Endothelial cell of umbilical vein (primary cell): ENCODE measurements at regions not wholly inside any gene's neighbourhood (a gene's known extent, or its start where the extent isn't known, plus 50 kb on each side); places are given as distances from the start of the nearest gene placed in this dataset.

ENCODE experiments used
- BruUV-seq: library from RNA; stranded (reverse); fragments of 400-500 nt; replicated peaks from 2 replicates; lab custom pipeline; 2021; lab: Mats Ljungman, UMichigan
- CTCF ChIA-PET: fragments of 300-600, 350-600 bp; sonication (Branson Sonifier 250); formaldehyde crosslinking; loops from one replicate; lab custom pipeline; 2021; ENCODE audit warnings: antibody characterized with exemption, inconsistent platforms; lab: Charles Lee
- POLR2A ChIA-PET: fragments of 300-600, 350-600 bp; sonication (Branson Sonifier 250); formaldehyde crosslinking; loops from one replicate; lab custom pipeline; 2021; ENCODE audit warnings: antibody characterized with exemption, inconsistent platforms; lab: Charles Lee
- DNase-seq: peaks from one replicate; pipeline ENCODE4 v3.0.0-alpha.2; 2011; ENCODE audit warnings: low read depth, low spot score
- FAIRE-seq: peaks from 2 replicates; lab custom pipeline; 2011; peaks lifted over from hg19 to GRCh38; lab: Jason Lieb, UNC
- H2AFZ ChIP-seq: 2 replicates; pipeline ENCODE4 v1.6.0; 2012; ENCODE audit warnings: low read depth, low read length, control low read depth, inconsistent platforms
- H3K27ac ChIP-seq: 2 replicates; pipeline ENCODE4 v1.5.1; 2011; ENCODE audit warnings: low read depth, mild to moderate bottlenecking, control low read depth, low read length, moderate library complexity; ENCODE audit not compliant: insufficient read depth
- H3K27me3 ChIP-seq, 2 experiments: 2 replicates each; pipeline versions ENCODE4 v1.6.0 to v1.6.1; 2011; ENCODE audit warnings: low read length in 2 of 2, mixed read lengths in 1 of 2; ENCODE audit not compliant: control insufficient read depth in 2 of 2, insufficient read depth in 2 of 2
- H3K36me3 ChIP-seq, 2 experiments: 2 replicates in 1 of 2; 3 replicates in 1 of 2; pipeline ENCODE4 v1.5.1; 2011; ENCODE audit warnings: low read length in 2 of 2, mild to moderate bottlenecking in 1 of 2, moderate library complexity in 1 of 2; ENCODE audit not compliant: control insufficient read depth in 2 of 2, insufficient read depth in 2 of 2; ENCODE audit errors: extremely low read depth in 1 of 2
- H3K4me1 ChIP-seq: 3 replicates; pipeline ENCODE4 v1.5.1; 2011; ENCODE audit warnings: mild to moderate bottlenecking, low read length; ENCODE audit not compliant: control insufficient read depth, insufficient read depth; ENCODE audit errors: extremely low read depth
- H3K4me2 ChIP-seq: 2 replicates; pipeline ENCODE4 v1.6.1; 2011; ENCODE audit warnings: low read length, control low read depth, mixed read lengths; ENCODE audit not compliant: insufficient read depth
- H3K4me3 ChIP-seq, 3 experiments: fragments of 200-600 bp in 1 of 3; sonication (generic), shearing (Covaris generic) in 1 of 3; replicated peaks in 1 of 3; 2 replicates each; pipeline ENCODE4 v1.5.1; 2011 to 2016; ENCODE audit warnings: control low read depth in 3 of 3, low read length in 3 of 3, mild to moderate bottlenecking in 2 of 3, inconsistent platforms in 1 of 3, low read depth in 1 of 3, moderate library complexity in 1 of 3; ENCODE audit not compliant: insufficient read depth in 1 of 3
- H3K79me2 ChIP-seq: 2 replicates; pipeline ENCODE4 v1.6.0; 2012; ENCODE audit warnings: low read length, inconsistent platforms; ENCODE audit not compliant: control insufficient read depth, insufficient read depth
- H3K9ac ChIP-seq: replicated peaks from 2 replicates; pipeline ENCODE3; 2011; ENCODE audit warnings: low read length, control low read depth; ENCODE audit not compliant: insufficient read depth; ENCODE audit errors: extremely low read depth
- H3K9me1 ChIP-seq: replicated peaks from 3 replicates; pipeline ENCODE4 v1.6.0; 2011; ENCODE audit warnings: mild to moderate bottlenecking, low read length; ENCODE audit not compliant: control insufficient read depth, insufficient read depth; ENCODE audit errors: extremely low read depth
- H3K9me3 ChIP-seq: replicated peaks from 2 replicates; pipeline ENCODE4 v1.5.1; 2012; ENCODE audit warnings: low read length, inconsistent platforms; ENCODE audit not compliant: control insufficient read depth, insufficient read depth
- H4K20me1 ChIP-seq: replicated peaks from 2 replicates; pipeline ENCODE3; 2011; ENCODE audit warnings: mild to moderate bottlenecking, low read length; ENCODE audit not compliant: control insufficient read depth, insufficient read depth; ENCODE audit errors: extremely low read depth
- CTCF ChIP-seq, 2 donors: IDR thresholded peaks; 1 replicate in 1 of 2; 2 replicates in 1 of 2; pipeline ENCODE4 v1.5.1; 2011; ENCODE audit warnings: low read length in 2 of 2, mild to moderate bottlenecking in 2 of 2, moderate library complexity in 2 of 2, control low read depth in 1 of 2, inconsistent platforms in 1 of 2, low read depth in 1 of 2; ENCODE audit not compliant: insufficient read depth in 1 of 2; ENCODE audit errors: extremely low read depth in 1 of 2
- EZH2 ChIP-seq: IDR thresholded peaks from 2 replicates; pipeline ENCODE4 v1.6.1; 2012; ENCODE audit warnings: borderline replicate concordance, low read depth, mild to moderate bottlenecking, moderate library complexity, low read length, inconsistent platforms; ENCODE audit not compliant: severe bottlenecking
- FOS ChIP-seq: IDR thresholded peaks from 2 replicates; pipeline ENCODE4 v1.6.1; 2011; ENCODE audit warnings: mild to moderate bottlenecking, low read length, moderate library complexity, borderline replicate concordance; ENCODE audit not compliant: insufficient read depth
- GATA2 ChIP-seq: IDR thresholded peaks from 2 replicates; pipeline ENCODE4 v1.7.0; 2011; ENCODE audit warnings: low read depth, mild to moderate bottlenecking, moderate library complexity, mixed read lengths, low read length; ENCODE audit not compliant: insufficient read length, insufficient read depth
- JUN ChIP-seq: IDR thresholded peaks from 2 replicates; pipeline ENCODE4 v1.6.1; 2011; ENCODE audit warnings: borderline replicate concordance, low read depth; ENCODE audit not compliant: insufficient read length, insufficient read depth
- MYC ChIP-seq: IDR thresholded peaks from one replicate; pipeline ENCODE4 v1.6.1; 2011; ENCODE audit warnings: mild to moderate bottlenecking, low read depth, low read length
- POLR2A ChIP-seq: IDR thresholded peaks from 2 replicates; pipeline ENCODE4 v1.6.1; 2012; ENCODE audit warnings: low read depth, mild to moderate bottlenecking, control low read depth, low read length
- POLR2AphosphoS5 ChIP-seq: IDR thresholded peaks from 2 replicates; pipeline ENCODE4 v1.6.1; 2012; ENCODE audit warnings: low read depth, mild to moderate bottlenecking, control low read depth, low read length, moderate library complexity; ENCODE audit not compliant: insufficient read depth
- dilution Hi-C: fragments of 300-500 bp; cut with MboI; formaldehyde crosslinking; loops from one replicate; pipeline ENCODE4 v1.15.0; 2019; ENCODE audit warnings: low sequenced_read_pairs; ENCODE audit not compliant: extremely low pct_ligation_motif_present
- intact Hi-C: fragments of 100-400 bp; cut with micrococcal nuclease; formaldehyde crosslinking; loops from one replicate; pipeline ENCODE4 v1.10.0; 2022
- TF ChIP-seq, protein P1 (sequence below): IDR thresholded peaks from 2 replicates; pipeline ENCODE4 v1.6.1; 2011; ENCODE audit not compliant: insufficient read depth, insufficient read length

GRCh38 chr20:10799735-10800134 is 125.9 kb upstream of the JAG1 start:
- no TSS peak for BruUV-seq
- no peaks in the 10 kb centered on the region for H3K9me1 ChIP-seq
- ChIA-PET CTCF (no interaction called here), POLR2A (no interaction called here)
- TF ChIP-seq FOS (no peak), POLR2AphosphoS5 (no peak), JUN (no peak), POLR2A (no peak), CTCF (IDR thresholded peaks at IDR 0.05; ENCODE audit: extremely low read depth in 1 of 2, insufficient read depth in 1 of 2, low read depth in 1 of 2, low read length in 2 of 2) (no peak), MYC (no peak), EZH2 (no peak), GATA2 (no peak)
- TF ChIP-seq, protein P1, sequence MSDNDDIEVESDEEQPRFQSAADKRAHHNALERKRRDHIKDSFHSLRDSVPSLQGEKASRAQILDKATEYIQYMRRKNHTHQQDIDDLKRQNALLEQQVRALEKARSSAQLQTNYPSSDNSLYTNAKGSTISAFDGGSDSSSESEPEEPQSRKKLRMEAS = no peak
- no peak for DNase-seq
- no peak for FAIRE-seq
- H3K4me3 ChIP-seq = no peak overlapping the region
- intact Hi-C loops (no loop called here), dilution Hi-C loops (no loop called here)
- H3K27ac ChIP-seq = no peak overlapping the region
- no peaks in the 10 kb centered on the region for H3K79me2 ChIP-seq
- no peaks in the 10 kb centered on the region for H3K9me3 ChIP-seq
- no peaks in the 10 kb centered on the region for H4K20me1 ChIP-seq
- no peaks in the 10 kb centered on the region for H3K4me1 ChIP-seq
- no peak overlapping the region for H2AFZ ChIP-seq
- H3K4me2 ChIP-seq = no peak overlapping the region
- no peaks in the 10 kb centered on the region for H3K27me3 ChIP-seq
- H3K36me3 ChIP-seq = no peaks in the 10 kb centered on the region
- no peak overlapping the region for H3K9ac ChIP-seq
